ENCODE measurements at regions not wholly inside any gene's neighbourhood (a gene's known extent, or its start where the extent isn't known, plus 50 kb on each side); places are given as distances from the start of the nearest gene placed in this dataset.

- Histone ChIP-seq H4K20me1 (ENCODE audit: control insufficient read depth, extremely low read depth, insufficient read depth, low read length) (no peaks in the 10 kb centered on the region), H3K9ac (ENCODE audit: control insufficient read depth, extremely low read depth, insufficient read depth, low read length) (no peak overlapping the region), H2AFZ (ENCODE audit: control insufficient read depth, low read length) (no peak overlapping the region), H3K4me1 (ENCODE audit: control insufficient read depth, extremely low read depth, insufficient read depth, low read length) (peaks cover 34% of the 10 kb centered on the region), H3K27ac (ENCODE audit: control insufficient read depth, insufficient read depth, low read length) (peak overlapping the region; percentile 62), H3K4me2 (ENCODE audit: control insufficient read depth, extremely low read depth, insufficient read depth, low read depth, low read length) (peak overlapping the region; percentile 20), H3K27me3 (ENCODE audit: control insufficient read depth, extremely low read depth, insufficient read depth, low read length) (no peaks in the 10 kb centered on the region), H3K79me2 (ENCODE audit: control insufficient read depth, insufficient read depth, low read length) (no peaks in the 10 kb centered on the region), H3K9me1 (ENCODE audit: control insufficient read depth, extremely low read depth, insufficient read depth, low read length) (no peaks in the 10 kb centered on the region), H3K9me3 (ENCODE audit: control insufficient read depth, low read depth, low read length) (no peaks in the 10 kb centered on the region), H3K4me3 (ENCODE audit: control insufficient read depth in 2 of 3, extremely low read depth in 1 of 3, insufficient read depth in 2 of 3, low read depth in 1 of 3, low read length in 3 of 3) (no peak overlapping the region), H3K36me3 (ENCODE audit: control insufficient read depth in 2 of 2, extremely low read depth in 1 of 2, insufficient read depth in 2 of 2, low read length in 2 of 2) (no peaks in the 10 kb centered on the region)
- dilution Hi-C loops (cut with MboI; ENCODE audit: extremely low pct_ligation_motif_present, low sequenced_read_pairs) = no loop called here
- no peak for TF ChIP-seq CTCF (optimal IDR thresholded peaks at IDR 0.05 in 1 of 3, IDR thresholded peaks at IDR 0.05 in 1 of 3, conservative IDR thresholded peaks at IDR 0.05 in 1 of 3; ENCODE audit: extremely low read depth in 1 of 3, insufficient read depth in 2 of 3, low read length in 3 of 3)
- TF ChIP-seq EZH2 (IDR thresholded peaks at IDR 0.05; ENCODE audit: low read length) = no peak
- FAIRE-seq = peak; percentile 88
- peak; percentile 30 for DNase-seq (ENCODE audit: low read depth, low spot score)
These were observed 55.3 kb upstream of the MTAP start for GRCh38 chr9:21747175-21747574.

- no peak overlapping the region for H3K4me3 ChIP-seq (ENCODE audit: control insufficient read depth in 2 of 3, extremely low read depth in 1 of 3, insufficient read depth in 2 of 3, low read depth in 1 of 3, low read length in 3 of 3)
- H3K27me3 ChIP-seq (ENCODE audit: control insufficient read depth, extremely low read depth, insufficient read depth, low read length) = no peaks in the 10 kb centered on the region
- no peak overlapping the region for H3K27ac ChIP-seq (ENCODE audit: control insufficient read depth, insufficient read depth, low read length)
- H3K4me1 ChIP-seq (ENCODE audit: control insufficient read depth, extremely low read depth, insufficient read depth, low read length) = peaks cover 37% of the 10 kb centered on the region
- dilution Hi-C loops (cut with MboI; ENCODE audit: extremely low pct_ligation_motif_present, low sequenced_read_pairs) = no loop called here
- H3K79me2 ChIP-seq (ENCODE audit: control insufficient read depth, insufficient read depth, low read length) = no peaks in the 10 kb centered on the region
- no peak overlapping the region for H2AFZ ChIP-seq (ENCODE audit: control insufficient read depth, low read length)
- H3K9me3 ChIP-seq (ENCODE audit: control insufficient read depth, low read depth, low read length) = no peaks in the 10 kb centered on the region
- H3K9me1 ChIP-seq (ENCODE audit: control insufficient read depth, extremely low read depth, insufficient read depth, low read length) = no peaks in the 10 kb centered on the region
- no peak overlapping the region for H3K4me2 ChIP-seq (ENCODE audit: control insufficient read depth, extremely low read depth, insufficient read depth, low read depth, low read length)
- no peaks in the 10 kb centered on the region for H4K20me1 ChIP-seq (ENCODE audit: control insufficient read depth, extremely low read depth, insufficient read depth, low read length)
- FAIRE-seq = peak; percentile 74
- TF ChIP-seq EZH2 (IDR thresholded peaks at IDR 0.05; ENCODE audit: low read length) = no peak
- no peak for TF ChIP-seq CTCF (optimal IDR thresholded peaks at IDR 0.05 in 1 of 3, IDR thresholded peaks at IDR 0.05 in 1 of 3, conservative IDR thresholded peaks at IDR 0.05 in 1 of 3; ENCODE audit: extremely low read depth in 1 of 3, insufficient read depth in 2 of 3, low read length in 3 of 3)
- H3K36me3 ChIP-seq (ENCODE audit: control insufficient read depth in 2 of 2, extremely low read depth in 1 of 2, insufficient read depth in 2 of 2, low read length in 2 of 2) = no peaks in the 10 kb centered on the region
- no peak for DNase-seq (ENCODE audit: low read depth, low spot score)
- no peak overlapping the region for H3K9ac ChIP-seq (ENCODE audit: control insufficient read depth, extremely low read depth, insufficient read depth, low read length)
These were observed 52.3 kb upstream of the MTAP start for GRCh38 chr9:21750021-21750735.
